ENCODE measurements at regions not wholly inside any gene's neighbourhood (a gene's known extent, or its start where the extent isn't known, plus 50 kb on each side); places are given as distances from the start of the nearest gene placed in this dataset.

DNA sequence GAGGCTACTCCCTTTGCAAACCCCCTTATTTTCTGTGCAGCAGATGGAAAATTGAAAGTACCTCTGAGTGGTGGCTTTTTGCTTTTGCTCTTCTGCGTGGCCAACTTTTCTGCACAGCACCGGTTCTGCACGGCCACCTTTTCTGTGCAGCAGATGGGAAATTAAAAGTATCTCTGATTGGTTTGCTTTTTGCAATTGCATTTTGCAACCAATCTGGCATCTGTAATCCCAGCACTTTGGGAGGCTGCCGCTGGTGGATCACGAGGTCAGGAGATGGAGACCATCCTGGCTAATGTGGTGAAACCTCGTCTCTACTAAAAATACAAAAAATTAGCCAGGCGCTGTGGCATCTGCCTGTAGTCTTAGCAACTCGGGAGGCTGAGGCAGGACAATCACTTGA, 79.5 kb upstream of the CHMP2B start:
- no peak for DNase-seq (ENCODE audit: low spot score)
- Histone ChIP-seq H3K4me1 (ENCODE audit: control insufficient read depth in 4 of 4, insufficient read depth in 4 of 4, low read length in 3 of 4) (peaks cover 8 to 14% (median 13%) of the 10 kb centered on the region in 4 donors), H3K4me3 (ENCODE audit: low read depth in 1 of 3, low read length in 3 of 3) (no peak overlapping the region), H3K9ac (ENCODE audit: low read depth in 1 of 2, low read length in 2 of 2) (no peak overlapping the region), H3K27ac (ENCODE audit: low read depth in 1 of 2, low read length in 2 of 2) (no peak overlapping the region), H3K27me3 (ENCODE audit: control insufficient read depth in 4 of 4, insufficient read depth in 4 of 4, low read length in 3 of 4) (no peaks in the 10 kb centered on the region), H3K36me3 (ENCODE audit: control insufficient read depth in 4 of 4, insufficient read depth in 3 of 4, low read depth in 1 of 4, low read length in 3 of 4) (no peaks in the 10 kb centered on the region), H3K9me3 (ENCODE audit: control insufficient read depth in 4 of 4, low read length in 3 of 4) (peaks cover 0 to 4% (median 0%) of the 10 kb centered on the region in 4 donors)
- WGBS, result 52% methylated on average over 8 of the region's 8 CpGs
- TF ChIP-seq TAF1 (conservative IDR thresholded peaks at IDR 0.05) (no peak), FOXA1 (IDR thresholded peaks at IDR 0.05) (no peak), EGR1 (IDR thresholded peaks at IDR 0.05; ENCODE audit: low read depth in 2 of 2) (no peak), RXRA (IDR thresholded peaks at IDR 0.05) (no peak), JUND (IDR thresholded peaks at IDR 0.05) (no peak), SP1 (IDR thresholded peaks at IDR 0.05) (no peak)
- TF ChIP-seq, protein P1, sequence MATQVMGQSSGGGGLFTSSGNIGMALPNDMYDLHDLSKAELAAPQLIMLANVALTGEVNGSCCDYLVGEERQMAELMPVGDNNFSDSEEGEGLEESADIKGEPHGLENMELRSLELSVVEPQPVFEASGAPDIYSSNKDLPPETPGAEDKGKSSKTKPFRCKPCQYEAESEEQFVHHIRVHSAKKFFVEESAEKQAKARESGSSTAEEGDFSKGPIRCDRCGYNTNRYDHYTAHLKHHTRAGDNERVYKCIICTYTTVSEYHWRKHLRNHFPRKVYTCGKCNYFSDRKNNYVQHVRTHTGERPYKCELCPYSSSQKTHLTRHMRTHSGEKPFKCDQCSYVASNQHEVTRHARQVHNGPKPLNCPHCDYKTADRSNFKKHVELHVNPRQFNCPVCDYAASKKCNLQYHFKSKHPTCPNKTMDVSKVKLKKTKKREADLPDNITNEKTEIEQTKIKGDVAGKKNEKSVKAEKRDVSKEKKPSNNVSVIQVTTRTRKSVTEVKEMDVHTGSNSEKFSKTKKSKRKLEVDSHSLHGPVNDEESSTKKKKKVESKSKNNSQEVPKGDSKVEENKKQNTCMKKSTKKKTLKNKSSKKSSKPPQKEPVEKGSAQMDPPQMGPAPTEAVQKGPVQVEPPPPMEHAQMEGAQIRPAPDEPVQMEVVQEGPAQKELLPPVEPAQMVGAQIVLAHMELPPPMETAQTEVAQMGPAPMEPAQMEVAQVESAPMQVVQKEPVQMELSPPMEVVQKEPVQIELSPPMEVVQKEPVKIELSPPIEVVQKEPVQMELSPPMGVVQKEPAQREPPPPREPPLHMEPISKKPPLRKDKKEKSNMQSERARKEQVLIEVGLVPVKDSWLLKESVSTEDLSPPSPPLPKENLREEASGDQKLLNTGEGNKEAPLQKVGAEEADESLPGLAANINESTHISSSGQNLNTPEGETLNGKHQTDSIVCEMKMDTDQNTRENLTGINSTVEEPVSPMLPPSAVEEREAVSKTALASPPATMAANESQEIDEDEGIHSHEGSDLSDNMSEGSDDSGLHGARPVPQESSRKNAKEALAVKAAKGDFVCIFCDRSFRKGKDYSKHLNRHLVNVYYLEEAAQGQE (IDR thresholded peaks at IDR 0.05), result no peak

DNA sequence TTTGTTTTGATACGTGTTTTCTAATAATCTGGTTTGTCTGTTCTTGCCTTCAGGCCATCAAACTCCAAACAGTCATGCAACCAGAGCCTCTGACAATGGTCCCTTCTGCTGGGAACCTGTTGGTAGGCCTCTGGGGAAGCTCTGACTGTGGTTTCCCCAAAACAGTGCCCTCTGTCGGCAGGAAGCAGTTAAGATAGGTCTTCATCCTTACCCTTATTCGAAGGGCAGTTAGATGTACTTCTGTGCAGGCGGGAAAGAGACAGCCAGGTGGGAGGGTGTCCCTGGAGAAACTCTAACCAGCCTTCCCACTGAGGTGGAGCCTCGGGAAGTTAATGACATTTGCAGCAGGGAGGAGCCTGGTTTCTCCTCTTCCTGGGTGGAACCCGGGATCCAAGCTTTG, 81.6 kb upstream of the CHMP2B start:
- WGBS, result 60% methylated on average over 6 of the region's 6 CpGs
- Histone ChIP-seq H3K9me3 (ENCODE audit: control insufficient read depth in 4 of 4, low read length in 3 of 4) (peaks cover 3 to 13% (median 7%) of the 10 kb centered on the region in 4 donors), H3K27me3 (ENCODE audit: control insufficient read depth in 4 of 4, insufficient read depth in 4 of 4, low read length in 3 of 4) (no peaks in the 10 kb centered on the region), H3K36me3 (ENCODE audit: control insufficient read depth in 4 of 4, insufficient read depth in 3 of 4, low read depth in 1 of 4, low read length in 3 of 4) (no peaks in the 10 kb centered on the region), H3K4me3 (ENCODE audit: low read depth in 1 of 3, low read length in 3 of 3) (no peak overlapping the region), H3K27ac (ENCODE audit: low read depth in 1 of 2, low read length in 2 of 2) (no peak overlapping the region), H3K9ac (ENCODE audit: low read depth in 1 of 2, low read length in 2 of 2) (no peak overlapping the region), H3K4me1 (ENCODE audit: control insufficient read depth in 4 of 4, insufficient read depth in 4 of 4, low read length in 3 of 4) (peaks cover 8 to 14% (median 13%) of the 10 kb centered on the region in 4 donors)
- DNase-seq (ENCODE audit: low spot score), result no peak
- TF ChIP-seq JUND (IDR thresholded peaks at IDR 0.05) (no peak), RXRA (IDR thresholded peaks at IDR 0.05) (no peak)

DNA sequence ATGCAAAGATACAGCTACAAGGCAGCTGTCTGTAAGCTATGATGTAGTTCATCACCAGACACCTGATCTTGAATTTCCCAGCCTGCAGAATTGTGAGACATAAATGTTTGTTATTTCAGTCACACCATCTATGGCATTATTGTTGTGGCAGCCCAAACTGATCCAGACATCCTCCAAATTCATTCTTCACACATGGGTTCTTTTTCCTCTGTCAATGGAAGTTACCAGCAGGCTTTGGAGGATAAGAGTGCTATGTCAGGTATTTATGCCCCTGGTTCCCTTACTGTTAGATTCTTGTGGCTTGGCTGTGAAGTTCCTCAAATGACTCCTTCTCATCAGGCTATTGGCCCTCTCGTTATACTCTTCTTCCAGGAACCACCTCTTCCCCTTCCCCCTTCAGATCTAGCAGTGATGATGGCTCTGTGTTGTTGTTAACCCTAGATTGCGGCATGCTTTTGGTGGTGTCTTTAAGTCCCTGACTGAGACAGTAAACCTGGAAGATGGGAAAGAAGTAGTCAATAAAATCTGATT, 91.0 kb upstream of the CHMP2B start:
- no peak overlapping the region for H3K9ac ChIP-seq (ENCODE audit: low read depth in 1 of 2, low read length in 2 of 2)
- H3K4me3 ChIP-seq (ENCODE audit: low read depth in 1 of 3, low read length in 3 of 3), result no peak overlapping the region
- WGBS, result 88% methylated on average over 2 of the region's 2 CpGs
- no peaks in the 10 kb centered on the region for H3K4me1 ChIP-seq (ENCODE audit: control insufficient read depth in 4 of 4, insufficient read depth in 4 of 4, low read length in 3 of 4)
- H3K9me3 ChIP-seq (ENCODE audit: control insufficient read depth in 4 of 4, low read length in 3 of 4), result peaks cover 3 to 8% (median 4%) of the 10 kb centered on the region in 4 donors
- no peak for DNase-seq (ENCODE audit: low spot score)
- H3K27me3 ChIP-seq (ENCODE audit: control insufficient read depth in 4 of 4, insufficient read depth in 4 of 4, low read length in 3 of 4), result no peaks in the 10 kb centered on the region
- TF ChIP-seq YY1 (IDR thresholded peaks at IDR 0.05) (no peak), FOXA2 (IDR thresholded peaks at IDR 0.05) (no peak), EGR1 (IDR thresholded peaks at IDR 0.05; ENCODE audit: low read depth in 2 of 2) (no peak), HNF4G (IDR thresholded peaks at IDR 0.05) (no peak), FOXA1 (IDR thresholded peaks at IDR 0.05) (no peak), GABPA (IDR thresholded peaks at IDR 0.05 in 1 of 2, conservative IDR thresholded peaks at IDR 0.05 in 1 of 2) (no peak), TAF1 (conservative IDR thresholded peaks at IDR 0.05) (no peak), SP1 (IDR thresholded peaks at IDR 0.05) (no peak), NR2F2 (IDR thresholded peaks at IDR 0.05) (no peak), RAD21 (IDR thresholded peaks at IDR 0.05) (no peak), RXRA (IDR thresholded peaks at IDR 0.05) (no peak), JUND (IDR thresholded peaks at IDR 0.05) (no peak)
- TF ChIP-seq, protein P2, sequence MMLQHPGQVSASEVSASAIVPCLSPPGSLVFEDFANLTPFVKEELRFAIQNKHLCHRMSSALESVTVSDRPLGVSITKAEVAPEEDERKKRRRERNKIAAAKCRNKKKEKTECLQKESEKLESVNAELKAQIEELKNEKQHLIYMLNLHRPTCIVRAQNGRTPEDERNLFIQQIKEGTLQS (IDR thresholded peaks at IDR 0.05), result no peak
- TF ChIP-seq, protein P3, sequence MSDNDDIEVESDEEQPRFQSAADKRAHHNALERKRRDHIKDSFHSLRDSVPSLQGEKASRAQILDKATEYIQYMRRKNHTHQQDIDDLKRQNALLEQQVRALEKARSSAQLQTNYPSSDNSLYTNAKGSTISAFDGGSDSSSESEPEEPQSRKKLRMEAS (IDR thresholded peaks at IDR 0.05), result no peak
- TF ChIP-seq, protein P1 (IDR thresholded peaks at IDR 0.05), result no peak
- no peaks in the 10 kb centered on the region for H3K36me3 ChIP-seq (ENCODE audit: control insufficient read depth in 4 of 4, insufficient read depth in 3 of 4, low read depth in 1 of 4, low read length in 3 of 4)
- no peak overlapping the region for H3K27ac ChIP-seq (ENCODE audit: low read depth in 1 of 2, low read length in 2 of 2)
